Stimulated activated CD4-positive, alpha-beta T cell treated with anti-CD3 and anti-CD28 coated beads, Interleukin-15, amount 100 ng/mL, for 1 hour (primary cell): ENCODE measurements at regions not wholly inside any gene's neighbourhood (a gene's known extent, or its start where the extent isn't known, plus 50 kb on each side); places are given as distances from the start of the nearest gene placed in this dataset.
"Not testable (repeated sequence)": the region's sequence is repeated elsewhere in the genome, so short reads cannot be mapped to it uniquely, and the experiment has no call there.

Experiments
- DNase-seq, 2 donors: peaks; one replicate each; pipeline ENCODE4 v3.0.0-alpha.2; 2020; ENCODE audit warnings: low read depth in 1 of 2, low spot score in 1 of 2

- no peak for DNase-seq
These were observed 100.3 kb upstream of the MTHFD1L start for GRCh38 chr6:150765067-150765764.

GRCh38 chr6:150766201-150766997 lies 99.1 kb upstream of the MTHFD1L start:
- no peak for DNase-seq

GRCh38 chr6:150767161-150767560 lies 98.3 kb upstream of the MTHFD1L start:
- no peak for DNase-seq

- DNase-seq, result no peak
These were observed 97.9 kb upstream of the MTHFD1L start for GRCh38 chr6:150767571-150768018.

GRCh38 chr6:150770637-150771036 lies 94.9 kb upstream of the MTHFD1L start:
- DNase-seq, result no peak

GRCh38 chr6:150773969-150774368 lies 91.5 kb upstream of the MTHFD1L start:
- no peak for DNase-seq

GRCh38 chr6:150775415-150776203 lies 89.9 kb upstream of the MTHFD1L start:
- no peak for DNase-seq

- DNase-seq, result no peak
These were observed 87.8 kb upstream of the MTHFD1L start for GRCh38 chr6:150777736-150778135.

GRCh38 chr6:150783813-150784212 lies 81.7 kb upstream of the MTHFD1L start:
- DNase-seq, result no peak

- no peak for DNase-seq
These were observed 78.1 kb upstream of the MTHFD1L start for GRCh38 chr6:150787429-150787828.

- DNase-seq, result no peak
These were observed 77.4 kb upstream of the MTHFD1L start for GRCh38 chr6:150788089-150788488.

GRCh38 chr6:150789906-150790305 lies 75.6 kb upstream of the MTHFD1L start:
- not testable (repeated sequence) for DNase-seq

GRCh38 chr6:150791717-150792116 lies 73.8 kb upstream of the MTHFD1L start:
- DNase-seq, result no peak

- no peak for DNase-seq
These were observed 67.6 kb upstream of the MTHFD1L start for GRCh38 chr6:150797949-150798348.

- no peak for DNase-seq
These were observed 66.2 kb upstream of the MTHFD1L start for GRCh38 chr6:150799276-150799805.

- no peak for DNase-seq
These were observed 64.7 kb upstream of the MTHFD1L start for GRCh38 chr6:150800674-150801314.

GRCh38 chr6:150806790-150807189 lies 58.7 kb upstream of the MTHFD1L start:
- DNase-seq, result no peak

- peak in 1 of 2 donors; percentile 5 for DNase-seq
These were observed 52.0 kb upstream of the MTHFD1L start for GRCh38 chr6:150813319-150813992.

- no peak for DNase-seq
These were observed 51.5 kb upstream of the MTHFD1L start for GRCh38 chr6:150813993-150814359.
